Fibroblast of lung (primary cell): ENCODE measurements at regions not wholly inside any gene's neighbourhood (a gene's known extent, or its start where the extent isn't known, plus 50 kb on each side); places are given as distances from the start of the nearest gene placed in this dataset.

Source experiments
- CTCF ChIP-seq, 2 donors: IDR thresholded peaks in 1 of 2; conservative IDR thresholded peaks in 1 of 2; 1 replicate in 1 of 2; 2 replicates in 1 of 2; pipeline ENCODE4 v1.5.1; 2011 to 2012; ENCODE audit warnings: low read length in 2 of 2, control low read depth in 1 of 2, inconsistent platforms in 1 of 2, low read depth in 1 of 2, mild to moderate bottlenecking in 1 of 2
- EZH2 ChIP-seq: IDR thresholded peaks from 2 replicates; pipeline ENCODE4 v1.5.1; 2012; ENCODE audit warnings: low read length, control low read depth, mild to moderate bottlenecking; ENCODE audit errors: missing control alignments

- TF ChIP-seq CTCF (conservative IDR thresholded peaks at IDR 0.05 in 1 of 2, IDR thresholded peaks at IDR 0.05 in 1 of 2; ENCODE audit: low read depth in 1 of 2, low read length in 2 of 2) (no peak), EZH2 (no peak)
Observed at GRCh38 chr5:2205596-2206226, 323.0 kb upstream of the IRX4 start.
